ENCODE measurements at regions not wholly inside any gene's neighbourhood (a gene's known extent, or its start where the extent isn't known, plus 50 kb on each side); places are given as distances from the start of the nearest gene placed in this dataset.

DNA sequence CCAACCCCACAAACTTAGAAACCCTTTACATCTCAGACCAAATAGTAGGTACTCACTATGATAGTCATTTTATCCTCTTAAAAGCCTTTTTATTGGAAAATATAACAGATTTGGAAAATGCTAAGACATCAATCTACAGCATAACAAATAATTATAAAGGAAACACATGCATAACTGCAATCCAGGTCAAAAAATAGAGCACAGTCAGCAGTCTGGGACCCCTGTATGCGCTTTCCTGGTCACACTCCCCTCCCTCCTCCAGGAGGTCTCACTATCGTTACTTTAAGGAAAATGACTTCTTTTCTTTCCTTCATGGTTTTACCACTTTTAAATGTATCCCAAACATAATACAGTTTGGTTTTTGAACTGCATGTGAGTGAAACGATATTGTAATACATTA, 90.5 kb upstream of the CCDC150 start:
- no peak for FAIRE-seq

DNA sequence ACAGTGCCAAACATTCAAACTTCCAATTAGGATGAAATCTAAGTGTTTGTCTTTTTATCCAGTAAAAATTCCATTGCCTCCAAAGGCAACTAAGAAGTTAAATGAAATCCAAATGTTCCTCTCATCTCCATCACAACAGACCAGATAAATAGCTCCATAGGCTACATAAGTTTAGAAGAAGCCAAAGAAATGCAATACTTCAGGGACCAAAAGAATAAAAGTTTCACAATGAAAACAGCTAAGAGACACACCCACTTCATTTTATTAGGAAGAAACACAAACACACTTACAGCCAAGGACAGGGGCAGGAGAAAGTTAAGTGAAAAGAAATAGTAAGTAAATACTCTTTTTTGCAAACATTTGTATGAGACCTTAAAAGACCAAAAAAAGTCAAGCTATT, 88.5 kb upstream of the CCDC150 start:
- no peak for DNase-seq (ENCODE audit: insufficient read length, low spot score)
- FAIRE-seq = no peak

More for the DNA sequence above, 90.5 kb upstream of the CCDC150 start:
- no peak for DNase-seq (ENCODE audit: insufficient read length, low spot score)

GRCh38 chr2:196555161-196555560, 84.4 kb upstream of the CCDC150 start:
- FAIRE-seq = no peak
- no peak for DNase-seq (ENCODE audit: insufficient read length, low spot score)

DNA sequence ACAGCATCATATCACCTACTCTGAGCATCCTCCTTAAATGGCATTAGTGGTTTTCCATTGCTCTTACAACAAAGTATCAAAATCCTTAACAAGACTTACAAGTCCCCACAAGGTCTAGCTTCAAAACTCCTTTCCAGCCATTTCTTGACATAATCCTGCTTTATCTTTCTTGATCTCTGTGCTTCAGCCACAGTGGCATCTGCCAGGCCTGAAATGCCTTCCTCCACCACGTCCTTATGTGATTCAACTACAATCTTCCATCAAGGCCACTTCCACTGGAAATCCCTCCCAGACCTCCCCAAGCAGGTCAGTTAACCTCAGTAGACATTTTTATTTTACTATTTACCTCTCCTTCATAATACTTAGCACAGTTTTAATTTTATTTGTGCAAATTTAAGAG, 83.8 kb upstream of the CCDC150 start:
- DNase-seq (ENCODE audit: insufficient read length, low spot score) (no peak), FAIRE-seq (no peak)

DNA sequence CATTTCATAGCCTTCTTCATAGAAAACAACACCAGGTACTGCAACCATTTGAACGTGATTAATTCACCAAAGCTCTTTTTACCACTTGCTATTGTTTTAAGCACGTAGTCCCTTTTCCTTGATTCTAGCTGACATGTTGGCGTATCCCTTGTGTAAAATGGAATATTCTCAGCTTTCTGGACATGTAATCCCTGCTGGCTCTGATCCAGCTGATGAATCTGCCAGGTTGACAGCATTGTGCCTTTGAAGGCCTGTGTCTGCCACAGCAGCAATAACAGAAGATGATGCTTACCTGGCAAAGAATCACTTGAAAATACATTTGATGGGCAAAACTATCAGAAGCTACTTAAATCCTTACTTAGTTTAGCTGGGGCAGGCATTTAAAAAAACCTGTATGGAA, 81.0 kb upstream of the CCDC150 start:
- FAIRE-seq = no peak

GRCh38 chr2:196563876-196564275, 75.6 kb upstream of the CCDC150 start:
- DNase-seq (ENCODE audit: insufficient read length, low spot score) (no peak), FAIRE-seq (no peak)

More for the DNA sequence above, 81.0 kb upstream of the CCDC150 start:
- DNase-seq (ENCODE audit: insufficient read length, low spot score) = no peak

DNA sequence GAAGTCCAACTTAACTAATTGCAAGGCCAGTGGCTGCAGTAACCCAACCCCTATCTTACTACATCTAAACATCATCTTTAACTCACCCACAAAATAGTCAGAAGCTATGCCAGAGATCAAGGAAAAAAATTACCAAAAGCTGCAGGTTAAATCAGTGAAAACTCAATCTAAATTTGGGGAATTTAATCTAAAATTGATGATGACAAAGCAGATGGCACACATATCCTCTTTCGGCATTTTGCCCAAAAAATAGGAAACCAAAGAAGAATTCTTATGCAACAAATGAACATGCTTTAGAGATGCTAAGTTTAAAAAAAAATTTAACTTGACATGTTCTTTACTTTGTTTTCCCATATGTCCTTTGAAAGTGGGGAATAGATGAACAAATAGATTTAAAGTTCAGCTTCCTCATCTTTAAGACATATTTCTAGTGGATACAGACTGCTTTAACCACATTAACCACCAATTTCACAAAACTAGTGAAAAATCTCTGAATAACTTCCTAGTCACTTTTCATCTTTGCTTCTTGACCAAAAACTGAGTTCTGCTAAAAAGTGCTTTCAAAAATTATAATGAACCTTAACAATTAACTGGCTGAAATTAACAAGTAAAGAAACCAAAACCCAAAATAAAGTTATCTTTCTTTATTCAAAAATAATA, 74.3 kb upstream of the CCDC150 start:
- DNase-seq (ENCODE audit: insufficient read length, low spot score) (no peak), FAIRE-seq (no peak)

DNA sequence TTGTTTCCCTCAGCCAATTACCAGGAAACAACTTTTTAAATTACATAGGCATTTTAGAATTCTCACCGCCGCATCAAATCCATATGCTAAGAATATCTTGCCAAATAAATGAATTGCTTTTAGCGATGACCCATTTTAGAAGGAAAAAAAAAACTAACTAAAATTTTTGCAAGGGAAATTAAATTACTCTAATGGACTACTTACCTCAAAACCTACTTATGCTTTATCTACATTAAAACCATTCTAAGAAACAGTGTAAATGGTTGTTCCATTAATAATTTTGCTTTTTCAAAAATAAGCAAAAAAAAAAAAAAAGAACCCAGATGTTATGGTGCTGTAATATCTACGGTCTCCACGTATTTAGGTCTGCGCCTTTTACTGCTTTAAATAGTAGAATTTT, 73.5 kb upstream of the CCDC150 start:
- FAIRE-seq (no peak), DNase-seq (ENCODE audit: insufficient read length, low spot score) (no peak)

DNA sequence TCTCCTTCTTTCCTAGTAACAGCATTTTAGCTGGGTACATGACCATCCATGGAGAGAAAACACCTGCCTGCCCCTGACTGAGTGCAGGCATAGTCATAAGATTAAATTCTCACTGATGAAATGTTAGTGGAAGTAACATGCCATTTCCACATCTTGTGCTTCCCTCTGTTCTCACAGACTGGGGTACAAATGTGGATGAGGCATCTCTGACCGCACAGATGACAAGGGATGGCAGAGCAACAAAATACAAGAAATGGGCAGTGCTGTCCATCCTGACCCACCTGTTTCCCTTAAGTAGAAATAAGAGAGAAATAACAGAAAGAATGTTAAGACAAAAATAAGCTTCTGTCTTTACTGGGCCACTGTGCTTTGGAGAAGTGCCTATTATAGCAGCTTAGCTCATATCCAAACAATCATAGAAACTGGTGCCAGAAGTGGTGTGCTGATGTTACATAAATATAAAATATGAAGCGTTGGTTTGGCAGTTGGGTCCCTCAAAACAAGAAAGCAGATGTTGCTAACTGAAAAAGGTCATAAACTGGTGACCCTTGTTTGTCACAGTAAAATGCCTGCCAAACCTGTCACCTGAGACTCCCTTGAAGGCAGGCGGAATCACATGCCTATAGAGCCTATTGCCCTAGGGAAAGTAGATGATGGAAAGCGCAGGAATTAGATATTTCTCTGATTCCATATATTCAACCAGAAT, 72.4 kb upstream of the CCDC150 start:
- no peak for DNase-seq (ENCODE audit: insufficient read length, low spot score)
- FAIRE-seq = no peak

GRCh38 chr2:196568506-196568905, 71.0 kb upstream of the CCDC150 start:
- DNase-seq (ENCODE audit: insufficient read length, low spot score) (no peak), FAIRE-seq (no peak)

- DNase-seq (ENCODE audit: insufficient read length, low spot score) (no peak), FAIRE-seq (no peak)
Observed at GRCh38 chr2:196584903-196585302, 54.6 kb upstream of the CCDC150 start.

DNA sequence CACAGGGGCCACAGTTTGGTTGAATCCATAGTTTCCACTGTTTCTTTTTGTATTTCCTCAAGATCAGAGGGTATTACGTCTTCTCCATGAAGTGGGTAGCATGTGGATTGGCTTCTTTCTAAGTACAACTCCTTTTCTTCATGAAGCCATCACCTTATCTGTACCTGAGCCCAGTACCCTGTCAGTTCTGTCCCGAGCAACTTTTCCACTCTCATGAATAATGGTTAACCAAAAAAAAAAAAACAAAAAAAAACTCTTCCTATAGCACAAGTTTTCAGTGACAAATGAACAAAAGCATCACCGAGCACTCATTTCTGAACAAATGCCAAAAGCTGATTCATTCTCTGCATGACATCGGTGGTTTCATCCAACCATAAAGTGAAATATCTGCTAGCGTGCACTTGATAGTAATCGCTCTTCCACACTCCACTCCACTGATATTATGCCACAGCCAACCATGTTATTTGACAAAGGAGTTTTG, 53.0 kb upstream of the CCDC150 start:
- DNase-seq (ENCODE audit: insufficient read length, low spot score) = no peak
- FAIRE-seq = no peak

DNA sequence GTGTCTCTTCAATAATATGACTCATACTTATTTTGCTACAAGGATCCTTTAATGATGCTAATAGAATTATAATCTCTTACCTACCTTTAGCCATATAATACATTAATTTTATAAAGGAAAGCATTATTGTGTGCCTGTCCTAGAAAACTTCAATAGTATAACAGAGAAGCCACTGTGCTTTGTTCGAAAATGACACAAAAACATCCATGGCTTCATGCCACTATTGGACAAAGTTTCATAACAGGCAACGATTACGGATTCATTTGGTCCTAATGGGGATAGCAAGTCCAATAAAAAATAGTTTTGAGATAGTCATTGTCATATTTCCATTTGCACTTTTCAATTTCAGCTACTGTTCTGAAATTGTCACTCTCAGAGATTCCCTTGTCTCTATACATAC, 52.5 kb upstream of the CCDC150 start:
- FAIRE-seq (no peak), DNase-seq (ENCODE audit: insufficient read length, low spot score) (no peak)

DNA sequence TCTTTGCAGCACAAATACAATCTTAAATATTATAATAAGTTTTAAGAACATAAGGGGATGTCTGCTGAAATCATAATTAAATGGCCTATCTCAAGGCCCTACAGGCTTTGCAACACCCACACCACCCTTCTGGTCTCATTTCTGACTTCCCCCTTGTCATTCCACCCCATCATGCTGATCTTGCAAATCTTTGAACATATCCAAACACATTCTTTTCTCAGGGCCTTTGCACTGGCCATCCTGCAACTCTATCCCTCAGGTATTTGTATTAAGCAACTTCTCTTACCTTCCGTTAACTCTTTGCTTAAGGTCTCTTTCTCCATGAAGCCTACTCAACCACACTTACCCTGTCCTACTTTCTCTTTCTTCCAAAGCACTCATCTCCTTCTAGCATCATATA, 51.8 kb upstream of the CCDC150 start:
- FAIRE-seq = no peak

DNA sequence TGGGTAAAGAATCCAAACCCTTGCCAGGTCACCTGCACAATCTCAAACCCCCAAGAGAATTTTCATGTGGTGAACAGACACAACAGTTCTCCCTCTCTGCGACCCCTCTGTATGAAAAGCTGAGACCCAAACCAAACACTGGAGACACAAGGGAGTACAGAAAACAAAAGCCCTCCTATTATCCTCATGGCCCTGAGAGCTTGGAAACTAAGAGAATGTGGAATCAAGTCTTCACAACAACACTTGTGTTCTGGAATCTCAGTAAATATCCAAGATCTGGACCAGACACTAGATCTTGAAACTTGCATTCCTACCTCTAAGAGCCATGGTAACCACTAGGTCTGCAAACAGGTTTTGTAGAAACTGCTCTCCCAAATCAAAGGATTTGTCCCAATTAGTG, 50.1 kb upstream of the CCDC150 start:
- FAIRE-seq (no peak), DNase-seq (ENCODE audit: insufficient read length, low spot score) (no peak)

More for the DNA sequence above, 51.8 kb upstream of the CCDC150 start:
- DNase-seq (ENCODE audit: insufficient read length, low spot score) = no peak

Measured in GM19239 (cell line).